Smooth muscle cell of the brain vasculature (primary cell): ENCODE measurements at regions not wholly inside any gene's neighbourhood (a gene's known extent, or its start where the extent isn't known, plus 50 kb on each side); places are given as distances from the start of the nearest gene placed in this dataset.
A peak's percentile ranks its signal among the peaks of the same experiment; 100 is the strongest.

Experiments used
- DNase-seq: peaks from one replicate; pipeline ENCODE4 v3.0.0-alpha.2; 2012; ENCODE audit warnings: low read depth, low spot score

DNA sequence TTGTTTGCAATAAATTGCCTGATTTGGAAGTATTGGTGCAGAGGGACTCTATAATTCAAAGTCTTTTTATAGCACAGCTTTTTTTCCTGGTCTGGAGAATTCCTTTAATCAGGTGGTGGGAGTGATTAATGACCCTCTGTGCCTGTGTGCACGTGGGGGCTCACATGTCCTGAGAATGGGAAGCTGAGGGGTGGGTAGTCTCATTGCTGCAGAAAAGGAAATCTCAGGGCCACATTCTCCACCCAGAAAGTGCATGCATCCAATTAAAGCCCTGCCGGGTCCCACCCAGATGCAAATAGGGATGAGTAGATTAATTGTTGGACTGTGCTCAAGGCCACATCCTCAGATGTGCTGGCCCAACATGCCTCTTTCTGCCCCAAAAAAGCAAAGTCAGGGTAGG, 324.7 kb downstream of the CXCL12 start:
- no peak for DNase-seq

DNA sequence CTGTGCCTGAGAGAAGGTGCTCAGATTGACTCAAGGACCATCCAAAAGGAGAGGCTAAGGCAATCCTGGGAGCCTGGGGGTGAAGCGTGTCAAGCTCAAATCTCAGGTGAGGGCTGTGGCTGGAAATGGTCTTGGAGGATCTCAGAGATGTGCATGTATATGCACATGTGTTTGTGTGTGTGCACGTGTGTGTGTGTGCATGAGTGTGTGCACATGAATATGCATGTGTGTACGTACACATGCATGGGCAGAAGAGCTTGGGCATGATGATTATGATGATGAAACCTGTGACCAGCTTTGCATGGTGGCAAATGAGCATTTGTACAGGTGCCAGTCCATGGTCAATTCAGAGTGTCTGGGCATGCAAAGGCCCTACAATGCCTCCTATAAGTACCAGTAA, 326.6 kb downstream of the CXCL12 start:
- DNase-seq = no peak

GRCh38 chr10:44056967-44057805, 327.7 kb downstream of the CXCL12 start:
- peak; percentile 92 for DNase-seq

DNA sequence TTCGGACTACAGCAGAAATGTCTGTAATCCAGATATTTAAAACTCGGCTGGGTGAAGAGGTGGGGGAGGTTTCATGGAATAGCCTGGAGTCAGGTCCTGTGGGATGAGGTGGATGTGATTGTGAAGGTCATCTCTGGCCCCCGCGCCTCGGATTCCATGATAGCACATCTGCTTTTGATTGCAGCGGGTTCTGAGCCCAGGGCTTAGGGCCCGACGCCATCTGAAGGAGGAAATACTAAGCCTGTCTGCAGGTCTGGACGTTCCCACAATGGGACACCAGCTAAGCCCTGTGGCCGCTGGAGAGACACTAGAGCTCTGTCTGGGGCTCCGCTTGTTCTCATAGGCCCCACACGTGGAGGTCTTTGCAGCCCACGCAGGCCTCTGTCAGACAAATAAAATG, 328.7 kb downstream of the CXCL12 start:
- DNase-seq = no peak

DNA sequence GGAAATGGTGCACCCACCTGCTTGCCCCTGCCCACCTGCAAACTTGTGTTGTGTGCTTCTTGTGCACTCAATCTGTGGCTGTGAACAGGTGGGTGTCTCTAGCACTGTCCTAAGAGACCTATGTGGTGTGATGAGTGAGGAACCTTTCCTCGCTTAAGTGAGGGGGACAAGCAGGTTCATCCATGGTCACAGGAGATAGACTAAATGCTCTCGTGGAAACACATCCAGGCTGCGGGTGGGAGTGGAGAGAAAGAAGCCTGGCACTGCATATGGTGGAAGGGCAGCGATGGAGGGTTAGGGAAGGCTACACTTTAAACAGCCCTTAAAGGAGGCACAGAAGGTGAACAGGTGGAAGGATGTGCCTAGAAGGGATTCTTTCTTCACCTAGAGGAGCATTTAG, 330.9 kb downstream of the CXCL12 start:
- DNase-seq = no peak

GRCh38 chr10:44053391-44053790, 331.5 kb downstream of the CXCL12 start:
- no peak for DNase-seq

GRCh38 chr10:44051584-44052385, 333.1 kb downstream of the CXCL12 start:
- DNase-seq = peak; percentile 83

DNA sequence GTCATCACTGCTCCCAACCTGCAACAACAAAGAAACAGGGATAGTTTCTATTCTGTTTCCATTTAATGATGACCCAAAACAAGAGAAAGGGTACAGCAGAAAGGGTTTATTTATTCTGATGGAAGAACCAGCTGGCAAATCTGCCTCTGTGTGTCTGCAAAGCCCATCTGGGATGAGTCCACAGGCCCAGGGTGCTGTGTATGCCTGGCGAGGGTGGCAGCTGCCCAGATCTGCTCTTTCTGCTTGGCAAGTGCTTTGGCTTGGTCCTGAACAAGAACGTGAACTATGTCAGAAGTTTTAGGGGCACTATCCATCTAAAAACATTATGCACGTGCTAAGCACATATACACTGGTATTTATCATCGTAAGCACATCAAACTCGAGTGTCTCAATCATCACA, 333.8 kb downstream of the CXCL12 start:
- no peak for DNase-seq

DNA sequence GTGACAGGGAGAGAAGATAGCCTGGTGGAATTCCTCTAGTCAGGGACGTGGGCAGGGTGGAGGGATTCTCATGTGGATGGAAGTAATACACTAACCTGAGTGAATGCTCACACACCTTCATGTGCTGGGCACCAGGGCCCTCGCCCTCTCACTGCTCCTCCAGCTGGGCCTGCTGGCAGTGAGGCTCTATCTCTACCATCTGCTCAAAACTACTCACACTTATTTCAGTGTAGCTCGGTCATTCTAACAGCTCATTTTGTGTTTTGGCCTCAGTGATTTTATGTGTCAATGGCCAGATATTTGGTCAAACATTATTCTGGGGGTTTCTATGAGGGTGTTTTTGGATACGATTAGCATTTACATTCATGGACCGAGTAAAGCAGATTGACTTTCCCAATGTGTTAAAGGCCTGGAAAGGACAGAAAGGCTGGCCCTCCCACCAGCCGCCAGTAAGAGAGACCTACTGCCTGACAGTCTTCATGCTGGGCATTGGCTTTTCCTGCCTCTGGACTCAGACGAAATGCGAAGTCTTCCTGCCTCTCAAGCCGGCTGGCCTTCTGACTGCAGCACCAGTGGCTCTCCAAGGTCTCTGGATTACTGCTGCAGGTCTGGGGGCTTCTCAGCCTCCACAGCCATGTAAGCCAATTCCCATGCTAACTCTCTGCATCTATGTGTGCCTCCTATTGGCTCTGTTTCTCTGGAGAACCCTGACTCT, 335.4 kb downstream of the CXCL12 start:
- DNase-seq = no peak

DNA sequence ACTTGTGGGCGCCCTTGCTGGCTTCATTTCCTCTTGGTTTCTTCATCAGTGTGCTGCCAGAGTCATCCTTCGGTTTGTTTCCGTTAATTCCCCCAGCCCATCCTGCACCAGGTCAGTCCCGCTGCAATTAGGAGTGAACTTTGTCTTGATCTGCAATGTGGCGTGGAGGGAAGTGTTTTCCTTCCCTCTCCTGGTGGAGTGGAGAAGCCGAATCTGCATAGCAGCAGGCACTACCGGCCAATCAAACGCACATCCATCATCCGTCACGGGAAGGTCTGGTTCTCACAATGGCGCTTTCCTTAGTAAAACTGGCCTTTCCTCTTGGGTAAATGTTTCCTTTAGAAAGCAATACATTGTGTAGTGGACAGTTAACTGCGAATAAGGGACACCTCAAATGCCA, 337.5 kb downstream of the CXCL12 start:
- DNase-seq = no peak

GRCh38 chr10:44046605-44047004, 338.3 kb downstream of the CXCL12 start:
- peak; percentile 78 for DNase-seq

- DNase-seq = no peak
Observed at GRCh38 chr10:44045020-44045419, 339.9 kb downstream of the CXCL12 start.

DNA sequence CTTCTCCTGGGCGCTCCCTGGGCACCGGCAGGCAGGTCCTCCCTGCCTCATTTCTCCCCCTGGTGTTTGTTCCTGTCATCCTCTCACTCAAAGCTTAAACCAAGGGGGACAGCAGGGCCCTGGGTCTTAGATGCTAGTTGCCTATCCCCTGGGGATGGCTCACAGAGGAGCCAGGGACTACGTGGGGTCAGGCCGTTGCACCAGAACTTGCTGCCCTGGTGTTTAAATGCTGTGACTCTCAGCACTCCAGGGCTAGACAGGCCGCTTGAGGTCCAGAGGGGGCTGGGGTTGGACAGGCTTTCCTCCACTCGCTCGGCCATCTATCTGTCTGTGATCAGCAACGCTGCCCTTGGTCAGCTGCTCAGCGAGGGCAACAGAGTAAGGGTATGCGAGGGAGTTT, 340.3 kb downstream of the CXCL12 start:
- no peak for DNase-seq

GRCh38 chr10:44043646-44044375, 341.1 kb downstream of the CXCL12 start:
- no peak for DNase-seq

DNA sequence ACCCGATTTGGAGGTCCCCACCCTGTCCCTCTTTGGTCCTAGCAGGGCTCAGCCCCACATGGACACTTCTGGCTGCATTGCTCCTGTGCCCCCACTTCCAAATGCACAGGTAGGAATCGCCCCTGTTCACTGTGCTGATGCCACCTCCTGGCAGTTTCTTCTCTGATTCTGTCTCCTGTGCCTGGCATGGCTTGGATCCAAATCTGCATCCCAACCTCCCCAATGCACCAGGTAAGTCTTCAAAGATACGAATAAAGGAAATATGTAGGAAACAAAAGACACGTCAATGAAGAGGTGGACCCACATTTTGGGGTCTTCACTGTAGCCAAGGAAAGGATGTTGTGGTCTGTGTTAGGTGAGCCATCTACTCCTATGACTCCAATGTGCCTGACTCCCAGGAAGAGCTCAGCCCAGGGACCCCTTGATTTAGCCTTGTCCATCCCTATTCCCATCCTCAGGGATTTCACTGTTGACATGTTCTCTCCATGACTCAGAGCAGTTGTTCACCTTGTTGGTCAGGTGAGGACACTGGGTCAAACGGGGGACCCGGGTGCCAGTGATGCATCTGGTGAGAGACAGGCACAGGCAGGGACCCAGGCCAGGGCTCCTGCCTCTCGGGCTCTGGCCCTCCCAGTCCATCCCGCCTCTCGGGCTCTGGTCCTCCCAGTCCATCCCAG, 341.8 kb downstream of the CXCL12 start:
- no peak for DNase-seq

DNA sequence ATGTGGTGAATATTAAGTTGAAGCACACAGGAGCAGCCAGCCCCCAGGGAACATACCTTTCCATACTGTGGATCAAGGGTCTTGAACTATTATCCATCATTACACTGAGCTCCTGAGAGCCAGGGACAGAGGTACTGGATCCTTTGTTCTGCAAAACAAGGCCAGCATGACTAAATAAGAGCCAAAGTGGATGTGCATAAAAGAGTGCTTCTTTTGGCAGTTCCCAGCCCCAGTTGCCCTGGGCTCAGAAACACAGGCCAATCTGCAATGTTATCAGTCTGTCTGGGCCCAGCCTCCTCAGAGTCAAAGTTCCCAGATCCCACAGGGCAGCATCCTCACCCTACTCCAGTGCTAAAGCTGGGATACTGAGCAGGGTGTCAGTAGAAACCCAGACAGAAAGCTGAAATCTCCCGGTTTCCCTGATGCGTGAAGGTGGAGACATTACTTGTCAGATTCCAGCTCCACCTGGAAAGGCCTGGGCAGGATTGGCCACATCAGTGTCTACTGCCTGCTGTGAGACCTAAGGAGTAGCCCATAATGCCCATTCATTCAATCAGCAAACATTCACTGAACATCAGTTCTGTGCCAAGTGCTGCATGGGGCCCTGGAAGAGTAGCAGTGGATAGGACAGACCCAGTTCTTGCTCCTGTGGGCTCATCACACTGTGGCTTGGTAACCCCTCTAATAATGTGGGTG, 342.7 kb downstream of the CXCL12 start:
- DNase-seq = no peak

- DNase-seq = peak; percentile 58
Observed at GRCh38 chr10:44039599-44039998, 345.3 kb downstream of the CXCL12 start.

DNA sequence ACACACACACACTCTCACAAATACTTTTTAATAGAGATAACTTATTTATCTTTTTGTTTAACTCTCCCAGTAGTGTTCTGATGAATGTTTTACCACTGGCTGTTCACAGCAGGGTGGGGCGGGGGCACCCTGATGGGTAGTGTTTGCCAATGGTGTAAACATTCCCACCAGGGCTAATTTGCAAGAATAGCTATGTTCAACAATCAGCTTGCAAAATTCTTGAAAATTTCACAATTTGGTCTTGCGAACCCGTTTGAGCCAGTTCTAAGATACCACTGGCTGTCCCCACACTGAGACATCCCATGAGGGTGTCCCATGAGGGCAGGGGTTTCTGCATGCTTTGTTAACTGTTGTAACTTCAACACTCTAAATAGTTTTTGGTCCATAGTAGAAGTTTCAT, 348.5 kb downstream of the CXCL12 start:
- DNase-seq = no peak

- no peak for DNase-seq
Observed at GRCh38 chr10:44035474-44036197, 349.3 kb downstream of the CXCL12 start.

GRCh38 chr10:44034946-44035345, 350.0 kb downstream of the CXCL12 start:
- no peak for DNase-seq
